WI38 (cell line): ENCODE measurements at regions not wholly inside any gene's neighbourhood (a gene's known extent, or its start where the extent isn't known, plus 50 kb on each side); places are given as distances from the start of the nearest gene placed in this dataset.

Experiments used
- H3K4me3 ChIP-seq: 2 replicates; pipeline ENCODE4 v1.5.1; 2011; ENCODE audit warnings: low read depth, mild to moderate bottlenecking, control low read depth, low read length
- CTCF ChIP-seq: IDR thresholded peaks from 2 replicates; pipeline ENCODE4 v1.5.1; 2012; ENCODE audit warnings: low read depth, mild to moderate bottlenecking, control low read depth, low read length

- no peak for TF ChIP-seq CTCF
- H3K4me3 ChIP-seq, result no peak overlapping the region
Measured at GRCh38 chr21:23496729-23497128, 2110.6 kb downstream of the MRPL39 start.

GRCh38 chr21:23488245-23488644 is 2119.0 kb downstream of the MRPL39 start:
- TF ChIP-seq CTCF, result no peak
- H3K4me3 ChIP-seq, result no peak overlapping the region

GRCh38 chr21:23480591-23481270 is 2126.6 kb downstream of the MRPL39 start:
- no peak for TF ChIP-seq CTCF

GRCh38 chr21:23478381-23478780 is 2128.9 kb downstream of the MRPL39 start:
- no peak for TF ChIP-seq CTCF
- no peak overlapping the region for H3K4me3 ChIP-seq

More at GRCh38 chr21:23480591-23481270, 2126.6 kb downstream of the MRPL39 start:
- no peak overlapping the region for H3K4me3 ChIP-seq

GRCh38 chr21:23475281-23476219 is 2131.7 kb downstream of the MRPL39 start:
- H3K4me3 ChIP-seq, result no peak overlapping the region
- no peak for TF ChIP-seq CTCF

GRCh38 chr21:23471877-23472276 is 2135.4 kb downstream of the MRPL39 start:
- H3K4me3 ChIP-seq, result no peak overlapping the region
- no peak for TF ChIP-seq CTCF

- H3K4me3 ChIP-seq, result no peak overlapping the region
- TF ChIP-seq CTCF, result no peak
Measured at GRCh38 chr21:23463365-23463764, 2143.9 kb downstream of the MRPL39 start.
